Astrocyte (in vitro differentiated cells and primary cell): ENCODE measurements at regions not wholly inside any gene's neighbourhood (a gene's known extent, or its start where the extent isn't known, plus 50 kb on each side); places are given as distances from the start of the nearest gene placed in this dataset.

ENCODE experiments used
- EZH2 ChIP-seq: IDR thresholded peaks from 2 replicates; pipeline ENCODE4 v1.6.1; 2012; ENCODE audit warnings: mild to moderate bottlenecking, low read length, inconsistent platforms; ENCODE audit not compliant: insufficient read depth
- TF ChIP-seq, protein P1 (sequence below): IDR thresholded peaks from 2 replicates; pipeline ENCODE4 v1.5.1; 2011; ENCODE audit warnings: low read depth, mild to moderate bottlenecking, inconsistent platforms, low read length, moderate library complexity; ENCODE audit not compliant: insufficient read depth

DNA sequence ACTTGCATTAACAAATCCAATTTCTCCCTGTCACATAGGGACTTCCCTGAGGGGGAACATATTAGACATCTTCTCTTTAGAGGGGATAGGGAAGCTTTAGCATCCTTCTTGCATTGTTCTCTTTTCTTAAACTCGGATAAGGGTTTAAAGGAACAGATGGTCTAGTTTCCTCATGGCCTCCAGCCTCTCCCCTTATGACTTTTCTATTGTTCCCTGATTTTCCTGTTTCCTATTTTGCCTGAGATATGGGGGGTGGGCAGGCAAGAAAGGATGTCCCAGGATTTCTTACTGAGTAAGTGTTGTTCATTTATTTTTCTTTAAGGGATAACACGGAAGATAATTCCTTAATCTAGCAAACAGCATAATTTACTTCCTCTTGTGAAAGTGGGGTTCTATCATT, 107.7 kb upstream of the MAGEE2 start:
- TF ChIP-seq, protein P1, sequence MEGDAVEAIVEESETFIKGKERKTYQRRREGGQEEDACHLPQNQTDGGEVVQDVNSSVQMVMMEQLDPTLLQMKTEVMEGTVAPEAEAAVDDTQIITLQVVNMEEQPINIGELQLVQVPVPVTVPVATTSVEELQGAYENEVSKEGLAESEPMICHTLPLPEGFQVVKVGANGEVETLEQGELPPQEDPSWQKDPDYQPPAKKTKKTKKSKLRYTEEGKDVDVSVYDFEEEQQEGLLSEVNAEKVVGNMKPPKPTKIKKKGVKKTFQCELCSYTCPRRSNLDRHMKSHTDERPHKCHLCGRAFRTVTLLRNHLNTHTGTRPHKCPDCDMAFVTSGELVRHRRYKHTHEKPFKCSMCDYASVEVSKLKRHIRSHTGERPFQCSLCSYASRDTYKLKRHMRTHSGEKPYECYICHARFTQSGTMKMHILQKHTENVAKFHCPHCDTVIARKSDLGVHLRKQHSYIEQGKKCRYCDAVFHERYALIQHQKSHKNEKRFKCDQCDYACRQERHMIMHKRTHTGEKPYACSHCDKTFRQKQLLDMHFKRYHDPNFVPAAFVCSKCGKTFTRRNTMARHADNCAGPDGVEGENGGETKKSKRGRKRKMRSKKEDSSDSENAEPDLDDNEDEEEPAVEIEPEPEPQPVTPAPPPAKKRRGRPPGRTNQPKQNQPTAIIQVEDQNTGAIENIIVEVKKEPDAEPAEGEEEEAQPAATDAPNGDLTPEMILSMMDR, result no peak
- no peak for TF ChIP-seq EZH2
